Panc1 (cell line): ENCODE measurements at regions not wholly inside any gene's neighbourhood (a gene's known extent, or its start where the extent isn't known, plus 50 kb on each side); places are given as distances from the start of the nearest gene placed in this dataset.

Experiments used
- ATAC-seq: fragments of 200-7000 bp; cut with Tn5 transposase; 2 replicates; pipeline ENCODE4 v1.9.1; 2020; ENCODE audit warnings: mild to moderate bottlenecking, moderate library complexity
- BruUV-seq: library from RNA; stranded (reverse); fragments of 400-500 nt; replicated peaks from 2 replicates; lab custom pipeline; 2021; lab: Mats Ljungman, UMichigan
- CTCF ChIA-PET: fragments of 300-600 bp; sonication (Branson Sonifier 250); formaldehyde crosslinking; loops from one replicate; lab custom pipeline; 2022; ENCODE audit warnings: antibody characterized with exemption; lab: Charles Lee
- POLR2A ChIA-PET: fragments of 300-600 bp; sonication (Branson Sonifier 250); formaldehyde crosslinking; loops from one replicate; lab custom pipeline; 2022; ENCODE audit warnings: antibody characterized with exemption; lab: Charles Lee
- DNase-seq: peaks from one replicate; pipeline ENCODE4 v3.0.0-alpha.2; 2010; ENCODE audit warnings: low read depth, low spot score
- H3K27ac ChIP-seq: 2 replicates; pipeline ENCODE4 v1.5.1; 2011; ENCODE audit warnings: mild to moderate bottlenecking, low read length, inconsistent platforms
- H3K27me3 ChIP-seq: fragments of 200-500 bp; sonication (Bioruptor generic); 2 replicates; pipeline ENCODE4 v1.6.0; 2014; ENCODE audit warnings: low read length, inconsistent platforms; ENCODE audit not compliant: control insufficient read depth, insufficient read depth
- H3K36me3 ChIP-seq: fragments of 200-500 bp; sonication (Bioruptor generic); 2 replicates; pipeline ENCODE4 v1.5.1; 2014; ENCODE audit warnings: inconsistent platforms, mild to moderate bottlenecking, low read length, moderate library complexity; ENCODE audit not compliant: control insufficient read depth, insufficient read depth
- H3K4me1 ChIP-seq: 2 replicates; pipeline ENCODE4 v1.5.1; 2011; ENCODE audit warnings: inconsistent platforms, mild to moderate bottlenecking, low read length, moderate library complexity; ENCODE audit not compliant: control insufficient read depth, insufficient read depth
- H3K4me3 ChIP-seq, 2 experiments: 2 replicates each; pipeline ENCODE4 v1.5.1; 2011 to 2012; ENCODE audit warnings: low read depth in 2 of 2, low read length in 2 of 2, mild to moderate bottlenecking in 2 of 2, inconsistent platforms in 1 of 2, moderate library complexity in 1 of 2
- H3K9me3 ChIP-seq: fragments of 200-500 bp; sonication (Bioruptor generic); 2 replicates; pipeline ENCODE4 v1.5.1; 2014; ENCODE audit warnings: low read depth, mild to moderate bottlenecking, inconsistent platforms, low read length, moderate library complexity; ENCODE audit not compliant: control insufficient read depth, insufficient read depth
- CTCF ChIP-seq: fragments of 450-650 bp; IDR thresholded peaks from 2 replicates; pipeline ENCODE4 v1.5.1; 2017; ENCODE audit warnings: mild to moderate bottlenecking
- POLR2AphosphoS5 ChIP-seq: IDR thresholded peaks from 2 replicates; pipeline ENCODE4 v1.6.1; 2012; ENCODE audit warnings: mild to moderate bottlenecking, low read depth, low read length, moderate library complexity
- REST ChIP-seq, 2 experiments: IDR thresholded peaks; 2 replicates each; pipeline ENCODE4 v1.6.1; 2011 to 2012; ENCODE audit warnings: low read depth in 2 of 2, control low read depth in 1 of 2, low read length in 1 of 2, mild to moderate bottlenecking in 1 of 2, moderate library complexity in 1 of 2; ENCODE audit not compliant: insufficient read depth in 1 of 2
- SIN3A ChIP-seq: IDR thresholded peaks from 2 replicates; pipeline ENCODE4 v1.6.1; 2012; ENCODE audit warnings: low read depth, mild to moderate bottlenecking, low read length, moderate library complexity, borderline replicate concordance; ENCODE audit not compliant: insufficient read depth
- TCF7L2 ChIP-seq: IDR thresholded peaks from 2 replicates; pipeline ENCODE4 v1.6.1; 2011; ENCODE audit warnings: mild to moderate bottlenecking, low read depth, low read length, inconsistent platforms
- in situ Hi-C: cut with HindIII; loops from 2 replicates; pipeline ENCODE4 v1.10.0; 2016; ENCODE audit warnings: low sequenced_read_pairs, low pct_unique_long_range_greater_than_20kb
- intact Hi-C: fragments of 100-400 bp; cut with micrococcal nuclease; formaldehyde crosslinking; loops from one replicate; pipeline ENCODE4 v1.10.0; 2022; ENCODE audit not compliant: unreplicated experiment

GRCh38 chr21:25375675-25376074 is 231.6 kb downstream of the MRPL39 start:
- Histone ChIP-seq H3K36me3 (no peaks in the 10 kb centered on the region), H3K4me3 (no peak overlapping the region), H3K27me3 (no peaks in the 10 kb centered on the region), H3K4me1 (no peaks in the 10 kb centered on the region), H3K9me3 (no peaks in the 10 kb centered on the region), H3K27ac (no peak overlapping the region)
- in situ Hi-C loops (no loop called here), intact Hi-C loops (no loop called here)
- ATAC-seq (no peak), DNase-seq (no peak)
- no peak for TF ChIP-seq TCF7L2
- TF ChIP-seq REST (IDR thresholded peaks at IDR 0.05; ENCODE audit: insufficient read depth in 1 of 2, low read depth in 2 of 2, low read length in 1 of 2): no peak
- TF ChIP-seq SIN3A: no peak
- TF ChIP-seq POLR2AphosphoS5: no peak
- no peak for TF ChIP-seq CTCF
- ChIA-PET POLR2A (no interaction called here), CTCF (no interaction called here)
- BruUV-seq: no TSS peak

GRCh38 chr21:25373126-25374082 is 233.9 kb downstream of the MRPL39 start:
- no peaks in the 10 kb centered on the region for H3K27me3 ChIP-seq
- intact Hi-C loops: no loop called here
- H3K36me3 ChIP-seq: no peaks in the 10 kb centered on the region
- ChIA-PET POLR2A (no interaction called here), CTCF (no interaction called here)
- H3K4me1 ChIP-seq: no peaks in the 10 kb centered on the region
- TF ChIP-seq TCF7L2: no peak
- TF ChIP-seq REST (IDR thresholded peaks at IDR 0.05; ENCODE audit: insufficient read depth in 1 of 2, low read depth in 2 of 2, low read length in 1 of 2): no peak
- no peak for TF ChIP-seq SIN3A
- no peak for TF ChIP-seq POLR2AphosphoS5
- no peak for TF ChIP-seq CTCF
- DNase-seq (no peak), ATAC-seq (no peak)
- in situ Hi-C loops: no loop called here
- no peak overlapping the region for H3K27ac ChIP-seq
- H3K9me3 ChIP-seq: no peaks in the 10 kb centered on the region
- no peak overlapping the region for H3K4me3 ChIP-seq
- BruUV-seq: no TSS peak
